ENCODE measurements at regions not wholly inside any gene's neighbourhood (a gene's known extent, or its start where the extent isn't known, plus 50 kb on each side); places are given as distances from the start of the nearest gene placed in this dataset.

DNA sequence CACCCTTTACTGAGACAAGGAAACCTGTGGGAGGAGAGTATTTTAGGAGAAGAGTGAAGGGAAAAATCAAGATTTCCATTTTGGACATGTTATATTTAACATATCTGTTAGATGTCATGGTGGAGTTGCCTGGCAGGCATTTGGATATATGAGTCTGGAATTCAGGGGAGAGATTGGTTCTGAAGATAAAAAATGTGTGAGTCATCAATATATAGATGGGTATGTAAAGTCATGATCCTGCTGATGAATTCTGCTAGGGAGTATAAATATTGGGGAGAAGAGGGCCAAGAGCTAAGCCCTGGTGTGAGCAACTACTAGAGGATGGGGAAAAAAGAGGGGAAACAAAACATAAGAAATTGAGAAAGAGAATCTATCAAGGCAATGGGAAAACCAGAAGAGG lies 151.3 kb upstream of the SOX9 start:
- no peak for DNase-seq (ENCODE audit: low spot score)
- Histone ChIP-seq H3K9me3 (ENCODE audit: low read depth, low read length, poor library complexity, severe bottlenecking) (no peaks in the 10 kb centered on the region), H3K36me3 (ENCODE audit: insufficient read depth, low read length, poor library complexity, severe bottlenecking) (no peaks in the 10 kb centered on the region), H3K27ac (ENCODE audit: low read depth, low read length, poor library complexity, severe bottlenecking) (no peak overlapping the region), H3K4me3 (ENCODE audit: low read depth, low read length, poor library complexity, severe bottlenecking) (no peak overlapping the region), H3K27me3 (replicated peaks; ENCODE audit: insufficient read depth, low read depth, low read length, poor library complexity) (no peaks in the 10 kb centered on the region), H3K4me1 (ENCODE audit: insufficient read depth, low read length, poor library complexity, severe bottlenecking) (no peaks in the 10 kb centered on the region)
- no peak for TF ChIP-seq EZH2 (IDR thresholded peaks at IDR 0.05; ENCODE audit: borderline replicate concordance, low read depth, low read length, poor library complexity, severe bottlenecking)
- TF ChIP-seq, protein P1, sequence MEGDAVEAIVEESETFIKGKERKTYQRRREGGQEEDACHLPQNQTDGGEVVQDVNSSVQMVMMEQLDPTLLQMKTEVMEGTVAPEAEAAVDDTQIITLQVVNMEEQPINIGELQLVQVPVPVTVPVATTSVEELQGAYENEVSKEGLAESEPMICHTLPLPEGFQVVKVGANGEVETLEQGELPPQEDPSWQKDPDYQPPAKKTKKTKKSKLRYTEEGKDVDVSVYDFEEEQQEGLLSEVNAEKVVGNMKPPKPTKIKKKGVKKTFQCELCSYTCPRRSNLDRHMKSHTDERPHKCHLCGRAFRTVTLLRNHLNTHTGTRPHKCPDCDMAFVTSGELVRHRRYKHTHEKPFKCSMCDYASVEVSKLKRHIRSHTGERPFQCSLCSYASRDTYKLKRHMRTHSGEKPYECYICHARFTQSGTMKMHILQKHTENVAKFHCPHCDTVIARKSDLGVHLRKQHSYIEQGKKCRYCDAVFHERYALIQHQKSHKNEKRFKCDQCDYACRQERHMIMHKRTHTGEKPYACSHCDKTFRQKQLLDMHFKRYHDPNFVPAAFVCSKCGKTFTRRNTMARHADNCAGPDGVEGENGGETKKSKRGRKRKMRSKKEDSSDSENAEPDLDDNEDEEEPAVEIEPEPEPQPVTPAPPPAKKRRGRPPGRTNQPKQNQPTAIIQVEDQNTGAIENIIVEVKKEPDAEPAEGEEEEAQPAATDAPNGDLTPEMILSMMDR (conservative IDR thresholded peaks at IDR 0.05; ENCODE audit: low read depth, low read length): no peak
- CTCF ChIA-PET: no interaction called here
- POLR2A ChIA-PET (ENCODE audit: low non-redundant PET): no interaction called here
- BruUV-seq (replicated peaks): no TSS peak
- intact Hi-C loops (cut with micrococcal nuclease; ENCODE audit: unreplicated experiment): no loop called here

- Histone ChIP-seq H3K4me1 (ENCODE audit: insufficient read depth, low read length, poor library complexity, severe bottlenecking) (no peaks in the 10 kb centered on the region), H3K36me3 (ENCODE audit: insufficient read depth, low read length, poor library complexity, severe bottlenecking) (no peaks in the 10 kb centered on the region), H3K4me3 (ENCODE audit: low read depth, low read length, poor library complexity, severe bottlenecking) (no peak overlapping the region), H3K27ac (ENCODE audit: low read depth, low read length, poor library complexity, severe bottlenecking) (no peak overlapping the region), H3K9me3 (ENCODE audit: low read depth, low read length, poor library complexity, severe bottlenecking) (no peaks in the 10 kb centered on the region), H3K27me3 (replicated peaks; ENCODE audit: insufficient read depth, low read depth, low read length, poor library complexity) (no peaks in the 10 kb centered on the region)
- no peak for DNase-seq (ENCODE audit: low spot score)
- intact Hi-C loops (cut with micrococcal nuclease; ENCODE audit: unreplicated experiment): no loop called here
- ChIA-PET POLR2A (ENCODE audit: low non-redundant PET) (no interaction called here), CTCF (no interaction called here)
- BruUV-seq (replicated peaks): no TSS peak
- no peak for TF ChIP-seq EZH2 (IDR thresholded peaks at IDR 0.05; ENCODE audit: borderline replicate concordance, low read depth, low read length, poor library complexity, severe bottlenecking)
- TF ChIP-seq, protein P1 (conservative IDR thresholded peaks at IDR 0.05; ENCODE audit: low read depth, low read length): no peak
Measured at GRCh38 chr17:71970312-71970711, 150.5 kb upstream of the SOX9 start.

DNA sequence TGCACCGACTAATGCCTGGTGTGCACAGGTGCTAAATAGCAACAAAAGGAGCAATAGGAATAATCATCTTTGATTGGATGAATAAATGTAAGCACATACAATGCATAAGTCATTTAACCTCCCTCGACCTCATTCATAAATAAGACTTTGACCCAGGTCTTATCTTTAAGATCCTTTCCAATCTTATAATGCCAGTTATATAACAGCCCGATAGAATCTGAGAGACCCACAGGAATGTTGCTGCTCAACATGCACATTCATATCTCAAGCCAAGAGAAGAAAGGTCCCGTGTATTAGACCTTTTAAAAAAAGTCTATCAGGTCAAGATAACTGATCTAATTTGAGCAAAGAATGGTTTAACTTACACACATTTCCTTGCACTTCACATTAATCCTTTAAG lies 146.8 kb upstream of the SOX9 start:
- no peaks in the 10 kb centered on the region for H3K4me1 ChIP-seq (ENCODE audit: insufficient read depth, low read length, poor library complexity, severe bottlenecking)
- no peak for DNase-seq (ENCODE audit: low spot score)
- TF ChIP-seq EZH2 (IDR thresholded peaks at IDR 0.05; ENCODE audit: borderline replicate concordance, low read depth, low read length, poor library complexity, severe bottlenecking): no peak
- TF ChIP-seq, protein P1 (conservative IDR thresholded peaks at IDR 0.05; ENCODE audit: low read depth, low read length): no peak
- H3K9me3 ChIP-seq (ENCODE audit: low read depth, low read length, poor library complexity, severe bottlenecking): no peaks in the 10 kb centered on the region
- CTCF ChIA-PET: no interaction called here
- H3K27ac ChIP-seq (ENCODE audit: low read depth, low read length, poor library complexity, severe bottlenecking): no peak overlapping the region
- H3K36me3 ChIP-seq (ENCODE audit: insufficient read depth, low read length, poor library complexity, severe bottlenecking): no peaks in the 10 kb centered on the region
- no TSS peak for BruUV-seq (replicated peaks)
- POLR2A ChIA-PET (ENCODE audit: low non-redundant PET): no interaction called here
- H3K4me3 ChIP-seq (ENCODE audit: low read depth, low read length, poor library complexity, severe bottlenecking): no peak overlapping the region
- intact Hi-C loops (cut with micrococcal nuclease; ENCODE audit: unreplicated experiment): no loop called here
- no peaks in the 10 kb centered on the region for H3K27me3 ChIP-seq (replicated peaks; ENCODE audit: insufficient read depth, low read depth, low read length, poor library complexity)
